HG03060 (cell line): ENCODE measurements at regions not wholly inside any gene's neighbourhood (a gene's known extent, or its start where the extent isn't known, plus 50 kb on each side); places are given as distances from the start of the nearest gene placed in this dataset.

Source experiments
- ATAC-seq: cut with Tn5 transposase; IDR thresholded peaks from one replicate; pipeline ENCODE4 v1.9.1; 2021; ENCODE audit warnings: low read depth, moderate number of reproducible peaks; ENCODE audit not compliant: unreplicated experiment

DNA sequence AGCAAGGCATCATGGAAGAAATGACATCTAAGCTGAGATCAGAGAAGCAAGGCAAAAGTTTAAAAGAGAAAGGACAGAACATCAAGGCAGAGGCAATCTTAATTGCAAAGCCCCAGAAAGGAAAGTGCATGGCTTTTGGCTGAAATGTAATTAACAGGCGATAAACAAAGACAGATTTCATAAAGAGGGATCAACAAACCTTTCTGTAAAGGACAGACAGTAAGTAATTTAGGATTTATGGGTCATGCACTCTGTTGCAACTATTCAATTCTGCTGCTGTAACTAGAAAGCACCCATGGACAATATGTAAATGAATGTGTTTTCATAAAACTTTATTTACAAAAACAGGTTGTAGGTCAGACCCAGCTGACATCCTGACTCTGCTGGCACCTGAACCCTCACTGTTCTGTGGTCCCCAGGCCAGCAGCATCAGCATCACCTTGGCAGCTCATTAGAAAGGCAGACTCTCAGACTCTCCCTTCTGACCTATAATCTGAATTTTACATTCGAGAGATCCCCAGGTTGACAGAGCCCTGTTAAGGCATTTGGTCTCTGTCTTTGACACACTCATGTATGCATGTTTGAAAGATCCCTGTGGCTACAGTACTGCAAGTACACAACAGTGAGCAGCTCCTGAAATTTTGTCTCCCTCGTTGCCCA is 362.9 kb upstream of the NFE2L3 start:
- ATAC-seq: no peak

DNA sequence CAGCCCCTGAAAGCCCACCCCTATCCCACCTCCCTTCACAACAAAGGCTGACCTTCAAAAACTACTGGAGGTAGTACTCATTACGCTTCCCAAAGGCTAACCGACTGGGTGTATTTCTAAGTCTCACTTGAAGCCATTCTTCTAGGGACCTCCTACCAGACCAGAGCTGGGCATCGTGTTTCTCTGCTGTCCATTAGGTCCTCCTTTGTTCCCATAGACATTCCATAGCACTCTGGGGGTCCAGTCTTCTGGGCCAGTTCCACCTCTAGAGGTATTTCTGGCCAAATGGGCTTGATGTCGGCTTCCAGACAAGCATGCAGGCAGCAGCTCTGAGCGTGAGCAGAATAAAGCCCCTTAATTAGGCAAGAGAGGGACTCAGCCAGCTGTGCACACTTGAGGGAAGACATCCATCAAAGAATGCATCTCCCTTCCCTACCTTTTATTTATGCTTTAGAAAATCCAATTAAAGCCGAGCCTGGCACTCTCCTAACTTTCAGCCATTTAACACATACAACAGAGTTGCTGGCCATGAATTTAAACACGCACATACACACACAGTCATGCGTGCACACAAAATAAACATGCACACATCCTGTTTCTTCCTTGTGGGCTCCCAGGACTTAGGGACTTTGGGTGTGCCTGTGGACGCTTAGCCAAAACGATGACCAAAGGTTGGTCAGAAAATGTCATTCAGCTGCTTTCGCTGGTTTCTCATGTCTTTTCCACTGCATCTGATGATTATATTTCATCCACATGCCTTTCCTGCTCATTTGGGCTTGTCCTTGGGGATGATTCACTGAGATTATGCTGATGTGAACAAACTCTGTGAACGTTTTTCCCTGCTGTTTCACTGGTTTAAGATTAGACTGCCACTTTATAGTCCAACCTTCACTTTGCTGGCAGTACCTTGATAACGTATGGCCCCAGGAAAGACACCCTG is 362.0 kb upstream of the NFE2L3 start:
- ATAC-seq: no peak

DNA sequence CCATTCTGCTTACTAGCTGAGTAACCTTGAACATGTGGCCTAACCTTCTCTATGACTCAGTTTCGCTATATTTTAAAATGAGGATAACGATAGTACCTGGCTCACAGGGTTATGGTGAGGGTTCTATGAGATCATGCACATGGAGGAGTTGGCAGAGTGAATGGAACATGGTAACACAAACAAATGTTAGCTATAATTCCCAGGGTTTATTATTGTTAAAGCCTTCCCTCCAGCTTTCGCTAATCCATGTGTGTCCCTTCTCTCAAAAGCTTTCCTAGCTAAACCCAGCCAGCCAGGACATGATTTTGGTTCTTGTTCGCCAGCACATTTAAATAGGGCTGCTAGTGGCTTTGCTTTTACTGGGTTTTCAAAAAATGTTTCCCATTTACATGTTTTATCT is 361.0 kb upstream of the NFE2L3 start:
- no peak for ATAC-seq

DNA sequence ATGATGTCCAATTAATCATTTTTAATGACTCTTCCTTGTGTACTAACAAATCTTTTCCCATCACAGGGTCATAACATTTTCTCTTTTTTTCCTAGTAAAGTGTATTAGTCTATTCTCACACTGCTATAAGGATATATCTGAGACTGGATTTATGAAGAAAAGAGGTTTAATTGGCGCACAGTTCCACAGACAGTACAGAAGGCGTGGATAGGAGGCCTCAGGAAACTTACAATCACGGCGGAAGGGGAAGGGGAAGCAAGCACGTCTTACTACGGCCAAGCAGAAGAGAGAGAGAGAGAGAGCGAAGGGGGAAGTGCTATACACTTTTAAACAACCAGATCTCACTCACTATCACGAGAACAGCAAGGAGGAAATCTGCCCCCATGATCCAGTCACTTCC is 359.4 kb upstream of the NFE2L3 start:
- no peak for ATAC-seq

DNA sequence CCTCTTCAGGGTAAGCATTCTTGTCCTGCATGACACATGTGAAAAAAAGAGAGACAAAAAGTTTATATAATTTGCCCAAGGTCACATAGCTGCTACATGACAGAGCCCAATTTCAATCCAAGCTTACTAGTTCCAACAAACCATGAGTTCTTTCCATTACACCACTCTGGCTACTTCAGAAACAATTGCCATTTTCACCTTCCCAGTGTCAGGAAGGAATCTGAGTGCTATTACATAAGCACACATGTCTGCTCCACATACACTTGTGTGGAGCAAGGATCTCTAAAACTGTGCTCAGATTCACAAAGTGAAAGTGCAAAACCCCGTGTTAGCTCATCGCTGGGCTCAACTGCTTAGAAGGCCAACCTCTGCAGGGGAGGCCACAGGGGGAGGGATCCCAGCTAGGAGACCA is 356.2 kb upstream of the NFE2L3 start:
- ATAC-seq: no peak

DNA sequence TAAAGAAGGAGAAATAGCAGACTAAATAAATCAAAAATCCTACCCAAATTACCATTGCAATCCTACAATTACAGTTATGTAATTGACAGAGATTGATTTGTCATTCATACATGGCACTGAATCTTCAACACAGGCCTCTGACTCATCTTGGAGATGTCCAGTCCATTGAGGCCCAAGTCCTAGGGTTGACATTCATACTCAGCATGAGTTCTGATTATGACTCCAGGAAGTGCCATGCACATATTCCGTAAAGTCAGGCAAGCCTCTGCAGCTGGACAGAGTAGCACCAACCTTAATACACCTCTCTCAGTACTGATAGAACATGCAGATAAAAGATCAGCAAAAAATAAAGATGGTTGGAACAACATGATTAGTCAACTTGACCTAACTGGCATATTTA is 353.7 kb upstream of the NFE2L3 start:
- ATAC-seq: no peak

DNA sequence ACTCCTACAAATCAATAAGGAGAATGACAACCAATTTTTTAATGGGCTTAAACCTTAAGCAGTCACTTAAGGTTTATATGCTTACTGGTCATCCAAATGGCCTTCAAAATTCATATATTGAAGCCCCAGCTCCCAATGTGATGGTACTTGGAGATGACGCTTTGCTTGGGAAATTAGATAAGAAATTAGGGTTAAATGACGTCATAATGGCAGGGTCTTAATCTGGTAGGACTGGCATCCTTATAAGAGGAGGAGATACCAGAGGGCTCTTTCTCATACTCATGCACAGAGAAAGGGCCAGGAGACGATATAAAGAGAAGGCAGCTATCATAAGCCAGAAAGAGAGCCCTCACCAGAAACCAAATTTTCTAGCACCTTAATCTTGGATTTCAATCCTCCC is 350.8 kb upstream of the NFE2L3 start:
- ATAC-seq: no peak

DNA sequence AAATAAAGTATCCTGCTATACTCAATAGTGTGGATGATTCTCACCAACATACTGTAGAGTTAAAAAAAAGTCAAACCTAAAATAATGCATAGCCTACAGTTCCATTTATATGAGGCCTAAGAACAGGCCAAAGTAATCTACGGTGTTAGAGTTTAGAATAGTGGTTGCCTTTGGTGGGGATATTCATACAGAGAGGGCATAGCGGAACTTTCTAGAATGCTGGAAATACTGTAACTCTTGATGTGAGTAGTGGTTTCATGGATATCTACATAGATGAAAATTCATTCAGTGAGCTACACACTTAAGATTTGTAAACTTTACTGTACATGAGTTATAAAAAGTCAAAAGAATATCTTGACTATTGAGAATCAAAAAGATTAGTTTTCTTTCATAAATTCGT is 349.9 kb upstream of the NFE2L3 start:
- ATAC-seq: no peak

DNA sequence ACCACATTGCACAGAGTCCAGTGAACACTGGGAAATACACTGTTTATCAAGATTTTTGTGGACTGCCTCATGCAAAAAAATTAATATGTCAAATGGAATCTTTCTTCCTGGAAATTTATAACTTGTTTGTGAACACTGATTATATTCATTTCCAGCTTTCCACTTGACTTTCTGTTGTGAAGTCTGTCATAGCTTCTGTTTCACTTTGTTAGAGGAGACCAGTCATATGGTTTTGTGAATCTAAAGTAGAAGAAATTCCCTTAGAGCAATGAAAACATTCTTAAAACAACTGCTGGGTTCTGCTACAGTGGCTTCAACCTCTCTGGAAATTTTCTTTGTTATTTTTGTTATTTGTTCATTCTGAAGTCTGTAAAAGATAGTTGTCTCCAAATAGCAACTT is 349.5 kb upstream of the NFE2L3 start:
- no peak for ATAC-seq

DNA sequence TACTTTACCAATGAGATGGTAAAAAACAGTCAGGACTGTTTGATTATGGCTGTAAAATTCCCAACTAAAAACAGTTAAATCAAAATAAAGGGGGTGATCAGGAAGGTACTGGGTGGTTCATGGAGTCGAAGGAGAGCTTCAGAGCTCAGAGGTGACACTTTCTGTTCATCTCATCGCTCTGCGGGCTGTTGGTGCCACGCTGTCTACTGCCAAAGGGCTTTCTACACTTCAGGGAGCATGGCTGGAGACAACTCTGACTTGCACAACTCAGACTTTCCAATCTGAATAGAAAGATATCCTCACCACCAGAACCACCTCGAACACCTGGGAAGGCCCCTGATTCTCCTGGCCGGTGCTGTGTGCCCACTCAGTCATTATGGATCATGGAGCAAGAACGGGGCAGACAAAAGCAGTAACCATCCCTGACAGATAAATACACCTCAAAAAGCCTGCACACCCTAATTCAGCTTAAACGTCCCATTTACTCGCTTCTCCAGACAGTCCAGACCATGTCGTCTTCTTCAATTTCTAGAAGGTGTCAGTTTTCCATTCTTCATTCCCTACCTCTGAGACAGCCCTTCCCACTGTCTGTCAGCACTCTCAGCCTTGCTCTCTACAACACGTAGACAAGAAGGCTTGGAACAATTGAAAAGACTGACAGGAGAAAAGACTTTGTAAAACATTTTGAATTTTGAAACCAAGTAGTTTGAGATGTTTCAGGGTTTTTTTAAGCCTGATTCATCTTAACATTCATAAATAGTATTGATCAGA is 348.7 kb upstream of the NFE2L3 start:
- ATAC-seq: no peak

DNA sequence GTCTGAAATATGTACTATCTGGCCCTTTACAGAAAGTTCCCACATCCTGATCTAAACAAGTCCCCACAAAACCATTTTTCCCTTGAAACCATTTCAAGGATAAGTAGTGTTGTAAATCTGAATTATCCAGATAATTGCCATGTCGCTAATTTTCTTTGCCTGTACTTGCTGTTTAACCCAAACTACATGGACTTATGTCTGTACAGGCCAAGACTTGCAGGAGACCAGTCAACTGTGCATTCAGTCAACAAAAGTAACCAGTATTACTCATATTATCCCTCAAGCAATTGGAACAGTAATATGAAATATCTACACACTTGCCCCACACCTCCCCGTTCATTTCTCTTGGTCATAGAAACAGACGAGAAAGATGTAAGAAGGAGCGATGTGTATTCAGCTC is 347.8 kb upstream of the NFE2L3 start:
- ATAC-seq: no peak

DNA sequence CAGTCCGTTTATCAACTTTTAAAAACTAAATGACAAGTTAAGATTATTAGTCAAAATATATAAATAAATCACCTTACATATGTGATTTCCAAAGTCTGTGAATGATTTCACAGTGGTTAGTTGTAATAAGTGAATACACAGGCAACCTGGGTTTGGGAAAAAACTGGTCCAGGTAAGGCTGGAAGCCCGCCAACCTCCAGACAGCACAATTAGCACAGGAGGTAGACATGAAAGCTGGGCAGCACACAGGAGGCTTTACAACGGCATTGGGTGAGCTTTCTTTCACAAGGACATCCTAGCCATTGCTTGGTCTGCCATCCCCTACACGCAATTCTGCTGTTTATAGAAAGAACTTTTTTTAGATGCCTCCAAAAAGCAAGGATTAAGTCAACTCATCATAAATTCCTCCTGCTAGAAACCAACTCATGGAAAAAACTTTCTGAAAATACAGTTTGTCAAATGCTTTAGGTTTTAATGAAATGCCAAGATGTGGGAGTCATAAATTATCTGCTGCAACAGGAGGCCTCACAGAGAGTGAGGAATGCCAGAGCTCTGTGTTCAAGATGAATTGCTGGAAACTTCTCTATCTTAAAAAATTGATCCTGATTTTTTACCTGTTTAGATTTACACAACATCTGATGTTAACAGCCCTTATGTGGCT is 346.8 kb upstream of the NFE2L3 start:
- no peak for ATAC-seq

DNA sequence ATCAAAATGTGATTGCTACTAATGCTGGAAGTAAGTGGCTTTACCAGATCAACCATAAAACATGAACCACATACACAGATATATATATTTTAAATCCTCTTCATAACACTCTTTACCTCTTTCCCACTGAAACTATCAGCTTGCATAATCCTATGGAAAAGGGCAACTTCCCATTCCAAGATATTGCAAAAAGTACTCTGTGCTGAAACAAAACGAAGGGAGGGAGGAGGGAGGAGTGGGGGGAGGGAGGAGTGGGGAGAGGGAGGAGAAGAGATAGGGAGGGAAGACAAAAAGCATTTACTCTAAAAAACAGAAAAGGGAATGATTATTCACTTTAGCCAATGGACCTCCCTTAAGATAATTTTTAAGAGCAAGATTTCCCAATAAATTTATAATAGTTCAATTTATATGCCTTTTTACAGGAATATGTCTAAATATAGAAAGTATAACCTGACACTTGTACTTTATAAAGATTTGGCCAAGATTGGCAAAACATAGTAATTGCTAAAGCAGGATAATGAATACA is 344.8 kb upstream of the NFE2L3 start:
- ATAC-seq: no peak

DNA sequence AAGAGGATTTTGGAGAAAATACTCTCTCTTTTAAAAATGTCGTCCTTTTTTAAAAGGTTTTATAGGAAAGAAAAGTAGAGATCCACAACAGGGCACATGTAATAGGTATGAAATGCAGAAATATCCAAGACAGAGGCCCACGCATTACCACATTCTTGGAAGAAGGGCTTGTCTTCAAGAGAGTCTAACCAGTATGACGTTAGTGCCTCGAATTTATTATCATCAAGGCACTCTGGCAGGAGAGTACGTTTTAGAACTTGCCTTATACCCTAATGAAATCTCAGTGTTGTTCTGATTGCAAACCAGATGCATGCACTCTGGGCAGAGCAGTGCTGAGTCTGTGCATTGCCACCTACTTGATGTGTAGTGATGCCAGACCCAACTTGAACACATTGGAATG is 342.6 kb upstream of the NFE2L3 start:
- ATAC-seq: no peak

DNA sequence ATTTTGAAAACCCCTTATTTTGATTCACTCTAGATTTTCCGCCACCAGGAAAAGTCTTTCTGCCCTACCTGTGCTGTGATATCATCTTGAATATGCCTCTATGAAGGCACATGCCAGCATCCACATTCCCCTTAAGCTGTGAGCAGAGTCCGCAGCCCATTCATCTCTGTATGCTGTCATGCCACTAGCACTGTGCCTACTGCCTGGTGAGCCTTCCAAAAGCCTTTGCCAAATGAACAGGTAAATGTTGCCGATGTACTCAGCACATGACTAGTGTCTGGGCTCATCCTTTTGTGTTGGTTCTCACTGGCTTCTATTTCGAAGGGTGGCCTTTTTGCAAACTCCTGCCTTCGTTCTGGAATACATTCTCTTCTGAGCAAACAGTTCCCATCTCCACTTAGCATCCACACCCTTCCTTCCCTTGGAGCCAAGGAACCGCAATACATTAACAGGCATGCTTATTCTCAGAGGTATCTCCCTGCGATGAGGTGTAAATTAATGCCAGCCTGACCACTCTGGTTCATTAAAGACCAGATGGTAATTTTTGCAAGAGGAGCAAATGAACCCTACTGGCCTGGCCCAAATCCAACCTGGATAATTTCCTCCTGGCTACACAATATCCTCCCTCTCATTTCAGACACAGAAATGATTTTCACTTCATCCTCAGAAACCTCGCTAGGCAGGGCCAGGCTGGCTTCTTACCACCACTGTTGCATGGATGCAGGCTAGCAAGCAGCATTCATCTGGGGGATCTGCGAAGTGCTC is 339.7 kb upstream of the NFE2L3 start:
- ATAC-seq: no peak

DNA sequence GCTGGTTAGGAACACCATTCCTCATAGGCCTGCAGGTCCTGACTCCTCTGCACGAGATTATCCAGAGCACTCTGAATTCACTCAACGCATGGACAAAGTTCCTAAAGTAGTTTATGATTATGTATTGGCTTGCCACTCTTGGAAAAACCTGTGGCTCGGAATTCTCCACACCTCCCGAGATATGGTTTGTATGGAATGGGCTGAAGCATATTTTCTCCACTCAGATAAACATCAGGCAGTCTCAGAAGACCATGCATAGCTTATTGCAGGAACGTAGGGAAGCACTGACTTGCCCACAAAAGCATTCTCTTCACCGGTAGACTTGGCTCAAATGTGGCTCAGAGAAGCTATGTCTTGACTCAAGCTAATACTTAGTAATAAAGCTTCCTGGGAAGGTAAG is 338.6 kb upstream of the NFE2L3 start:
- no peak for ATAC-seq

DNA sequence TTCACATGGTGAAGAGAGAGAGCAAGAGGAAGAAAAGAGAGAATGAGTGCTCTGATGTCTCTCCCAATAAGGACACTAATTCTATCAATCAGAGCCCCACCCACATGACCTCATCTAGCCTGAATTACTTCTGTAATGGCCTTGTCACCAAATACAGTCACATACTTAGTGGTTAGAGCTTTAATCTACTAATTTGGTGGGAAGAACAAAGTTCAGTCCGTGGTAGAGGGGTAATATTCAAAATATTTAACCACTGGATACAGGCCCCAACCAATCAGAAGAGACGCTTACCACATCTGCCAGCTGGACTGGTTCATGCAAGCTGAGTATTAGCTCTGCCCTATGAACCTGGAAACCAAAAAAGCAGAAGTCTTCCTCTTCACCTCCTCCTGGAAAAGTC is 336.3 kb upstream of the NFE2L3 start:
- no peak for ATAC-seq

DNA sequence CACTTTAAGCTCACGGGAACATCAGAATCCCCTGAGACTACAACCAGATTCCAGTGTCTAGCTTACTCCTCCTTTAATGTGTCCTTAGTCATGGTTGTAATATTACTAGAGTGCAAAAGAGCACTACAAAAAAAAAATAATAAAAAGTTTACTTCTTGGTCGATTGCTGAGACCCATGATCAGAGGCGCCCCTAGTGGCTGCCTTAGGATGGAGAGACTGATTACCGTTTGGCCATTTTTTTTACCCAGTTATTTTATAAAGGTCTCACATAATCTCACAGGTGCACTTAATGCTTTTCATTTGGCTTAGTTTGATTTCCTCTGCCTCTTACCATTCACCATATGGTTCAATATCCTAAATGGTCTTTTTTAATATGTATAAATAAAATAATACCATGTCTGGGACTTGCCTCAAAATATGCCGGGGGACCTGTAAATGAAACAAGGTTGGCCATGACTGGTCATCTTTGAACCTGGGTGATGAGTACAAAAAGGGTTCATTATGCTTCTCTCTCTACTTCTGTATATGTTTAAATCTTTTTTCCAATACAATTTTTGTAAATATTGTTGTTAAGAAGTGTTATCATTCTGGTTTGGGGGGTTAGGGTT is 331.5 kb upstream of the NFE2L3 start:
- ATAC-seq: no peak

DNA sequence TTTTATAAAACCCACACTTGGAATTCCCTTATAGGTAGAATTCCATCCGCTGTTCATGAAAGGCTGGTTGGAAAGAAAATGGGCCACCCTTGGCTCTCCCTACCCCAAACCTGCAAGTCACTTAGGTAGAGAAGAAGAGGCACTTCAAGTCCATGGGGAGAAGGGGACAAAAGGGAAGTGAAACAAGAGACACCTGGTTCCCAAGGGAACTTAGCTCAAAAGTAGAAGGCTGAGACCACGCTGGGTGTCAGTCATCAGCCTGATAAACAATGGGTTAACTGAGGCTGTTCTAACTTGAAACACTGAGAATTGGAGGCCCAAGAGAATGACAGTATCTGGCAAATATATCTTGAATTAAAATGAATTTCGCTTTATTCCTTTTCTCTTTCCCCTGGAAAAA is 330.8 kb upstream of the NFE2L3 start:
- no peak for ATAC-seq
